ENCODE measurements at regions not wholly inside any gene's neighbourhood (a gene's known extent, or its start where the extent isn't known, plus 50 kb on each side); places are given as distances from the start of the nearest gene placed in this dataset.

- no peak for TF ChIP-seq YY1 (IDR thresholded peaks at IDR 0.05; ENCODE audit: extremely low read depth, insufficient replicate concordance, low read depth, low read length)
- no peak for TF ChIP-seq CTCF (IDR thresholded peaks at IDR 0.05 in 2 of 3, conservative IDR thresholded peaks at IDR 0.05 in 1 of 3; ENCODE audit: borderline replicate concordance in 1 of 3, insufficient read depth in 1 of 3, low read depth in 2 of 3, low read length in 2 of 3)
These were observed 1158.0 kb downstream of the TBC1D22A start for GRCh38 chr22:47920380-47920959.
